Activated CD8-positive, alpha-beta memory T cell treated with anti-CD3 and anti-CD28 coated beads for 24 hours (primary cell): ENCODE measurements at regions not wholly inside any gene's neighbourhood (a gene's known extent, or its start where the extent isn't known, plus 50 kb on each side); places are given as distances from the start of the nearest gene placed in this dataset.

Experiments used
- DNase-seq: peaks from one replicate; pipeline ENCODE4 v3.0.0-alpha.2; 2020

GRCh38 chr21:27673581-27673980 lies 706.7 kb upstream of the ADAMTS5 start:
- no peak for DNase-seq

GRCh38 chr21:27671207-27671606 lies 704.3 kb upstream of the ADAMTS5 start:
- no peak for DNase-seq

GRCh38 chr21:27653481-27653880 lies 686.6 kb upstream of the ADAMTS5 start:
- DNase-seq, result no peak

GRCh38 chr21:27649762-27650161 lies 682.9 kb upstream of the ADAMTS5 start:
- DNase-seq, result no peak

- no peak for DNase-seq
Measured at GRCh38 chr21:27649323-27649722, 682.4 kb upstream of the ADAMTS5 start.

GRCh38 chr21:27648560-27648959 lies 681.7 kb upstream of the ADAMTS5 start:
- no peak for DNase-seq

GRCh38 chr21:27647921-27648320 lies 681.0 kb upstream of the ADAMTS5 start:
- no peak for DNase-seq

- no peak for DNase-seq
Measured at GRCh38 chr21:27647401-27647800, 680.5 kb upstream of the ADAMTS5 start.

GRCh38 chr21:27646691-27647090 lies 679.8 kb upstream of the ADAMTS5 start:
- no peak for DNase-seq

- DNase-seq, result no peak
Measured at GRCh38 chr21:27646056-27646455, 679.2 kb upstream of the ADAMTS5 start.

- DNase-seq, result no peak
Measured at GRCh38 chr21:27645285-27645684, 678.4 kb upstream of the ADAMTS5 start.

- DNase-seq, result no peak
Measured at GRCh38 chr21:27643326-27643725, 676.4 kb upstream of the ADAMTS5 start.

- DNase-seq, result no peak
Measured at GRCh38 chr21:27639286-27639685, 672.4 kb upstream of the ADAMTS5 start.

- no peak for DNase-seq
Measured at GRCh38 chr21:27636656-27637055, 669.8 kb upstream of the ADAMTS5 start.

- no peak for DNase-seq
Measured at GRCh38 chr21:27633631-27634030, 666.7 kb upstream of the ADAMTS5 start.

- DNase-seq, result no peak
Measured at GRCh38 chr21:27631471-27631870, 664.6 kb upstream of the ADAMTS5 start.

- DNase-seq, result no peak
Measured at GRCh38 chr21:27622631-27623030, 655.7 kb upstream of the ADAMTS5 start.

- DNase-seq, result no peak
Measured at GRCh38 chr21:27614231-27614630, 647.3 kb upstream of the ADAMTS5 start.

- no peak for DNase-seq
Measured at GRCh38 chr21:27606422-27606821, 639.5 kb upstream of the ADAMTS5 start.

- no peak for DNase-seq
Measured at GRCh38 chr21:27596196-27596595, 629.3 kb upstream of the ADAMTS5 start.

GRCh38 chr21:27595716-27596115 lies 628.8 kb upstream of the ADAMTS5 start:
- DNase-seq, result no peak

- DNase-seq, result no peak
Measured at GRCh38 chr21:27590271-27590670, 623.4 kb upstream of the ADAMTS5 start.

GRCh38 chr21:27589781-27590180 lies 622.9 kb upstream of the ADAMTS5 start:
- no peak for DNase-seq

- DNase-seq, result no peak
Measured at GRCh38 chr21:27586986-27587385, 620.1 kb upstream of the ADAMTS5 start.

- DNase-seq, result no peak
Measured at GRCh38 chr21:27586326-27586725, 619.4 kb upstream of the ADAMTS5 start.

- no peak for DNase-seq
Measured at GRCh38 chr21:27584256-27584655, 617.4 kb upstream of the ADAMTS5 start.
